HG03565 (cell line): ENCODE measurements at regions not wholly inside any gene's neighbourhood (a gene's known extent, or its start where the extent isn't known, plus 50 kb on each side); places are given as distances from the start of the nearest gene placed in this dataset.
"Not testable (repeated sequence)": the region's sequence is repeated elsewhere in the genome, so short reads cannot be mapped to it uniquely, and the experiment has no call there.

Experiments used
- ATAC-seq: cut with Tn5 transposase; IDR thresholded peaks from one replicate; pipeline ENCODE4 v1.9.1; 2021; ENCODE audit warnings: mild to moderate bottlenecking, moderate library complexity; ENCODE audit not compliant: unreplicated experiment

GRCh38 chr4:64016893-64017292, 392.4 kb downstream of the TECRL start:
- no peak for ATAC-seq

GRCh38 chr4:64014647-64015046, 394.6 kb downstream of the TECRL start:
- ATAC-seq: no peak

GRCh38 chr4:64001229-64001898, 407.9 kb downstream of the TECRL start:
- ATAC-seq: peak; percentile 100

GRCh38 chr4:64000241-64000640, 409.0 kb downstream of the TECRL start:
- no peak for ATAC-seq

GRCh38 chr4:63986253-63986652, 423.0 kb downstream of the TECRL start:
- no peak for ATAC-seq

- ATAC-seq: no peak
Observed at GRCh38 chr4:63983224-63983623, 426.0 kb downstream of the TECRL start.

- no peak for ATAC-seq
Observed at GRCh38 chr4:63965875-63966274, 443.4 kb downstream of the TECRL start.

GRCh38 chr4:63942706-63943286, 466.5 kb downstream of the TECRL start:
- not testable (repeated sequence) for ATAC-seq

- no peak for ATAC-seq
Observed at GRCh38 chr4:63937961-63938360, 471.3 kb downstream of the TECRL start.

- ATAC-seq: no peak
Observed at GRCh38 chr4:63922146-63922545, 487.1 kb downstream of the TECRL start.

- no peak for ATAC-seq
Observed at GRCh38 chr4:63921561-63921960, 487.7 kb downstream of the TECRL start.

GRCh38 chr4:63919636-63920365, 489.4 kb downstream of the TECRL start:
- ATAC-seq: no peak

GRCh38 chr4:63906660-63907183, 502.5 kb downstream of the TECRL start:
- no peak for ATAC-seq

GRCh38 chr4:63904201-63904600, 505.0 kb downstream of the TECRL start:
- ATAC-seq: no peak

- ATAC-seq: no peak
Observed at GRCh38 chr4:63901304-63901703, 507.9 kb downstream of the TECRL start.

GRCh38 chr4:63898961-63899360, 510.3 kb downstream of the TECRL start:
- ATAC-seq: no peak

GRCh38 chr4:63894161-63894560, 515.1 kb downstream of the TECRL start:
- no peak for ATAC-seq

GRCh38 chr4:63869370-63869769, 539.9 kb downstream of the TECRL start:
- no peak for ATAC-seq

GRCh38 chr4:63851496-63851895, 557.8 kb downstream of the TECRL start:
- ATAC-seq: no peak

GRCh38 chr4:63841266-63841665, 568.0 kb downstream of the TECRL start:
- no peak for ATAC-seq

- ATAC-seq: no peak
Observed at GRCh38 chr4:63831590-63832155, 577.6 kb downstream of the TECRL start.
